HG02981 (cell line): ENCODE measurements at regions not wholly inside any gene's neighbourhood (a gene's known extent, or its start where the extent isn't known, plus 50 kb on each side); places are given as distances from the start of the nearest gene placed in this dataset.

Experiments used
- ATAC-seq: cut with Tn5 transposase; IDR thresholded peaks from one replicate; pipeline ENCODE4 v1.9.1; 2021; ENCODE audit warnings: mild to moderate bottlenecking, moderate library complexity; ENCODE audit not compliant: unreplicated experiment

DNA sequence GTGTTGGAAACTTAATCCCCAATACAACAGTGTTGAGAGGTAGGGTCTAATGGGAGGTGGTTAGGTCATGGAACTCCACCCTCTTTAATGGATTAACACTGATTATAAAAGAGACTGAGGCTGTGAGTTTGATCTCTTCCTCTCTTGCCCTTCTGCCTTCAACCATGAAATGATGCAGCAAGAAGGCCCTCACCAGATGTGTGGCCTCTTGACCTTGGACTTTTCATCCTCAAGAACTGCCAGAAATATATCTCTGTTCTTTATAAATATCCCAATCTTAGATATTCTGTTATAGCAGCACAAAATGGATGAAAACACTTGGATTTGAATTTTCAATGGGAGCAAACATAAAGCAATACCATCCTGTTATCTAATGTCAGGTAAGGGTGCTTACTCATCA, 67.6 kb downstream of the NMUR2 start:
- no peak for ATAC-seq

DNA sequence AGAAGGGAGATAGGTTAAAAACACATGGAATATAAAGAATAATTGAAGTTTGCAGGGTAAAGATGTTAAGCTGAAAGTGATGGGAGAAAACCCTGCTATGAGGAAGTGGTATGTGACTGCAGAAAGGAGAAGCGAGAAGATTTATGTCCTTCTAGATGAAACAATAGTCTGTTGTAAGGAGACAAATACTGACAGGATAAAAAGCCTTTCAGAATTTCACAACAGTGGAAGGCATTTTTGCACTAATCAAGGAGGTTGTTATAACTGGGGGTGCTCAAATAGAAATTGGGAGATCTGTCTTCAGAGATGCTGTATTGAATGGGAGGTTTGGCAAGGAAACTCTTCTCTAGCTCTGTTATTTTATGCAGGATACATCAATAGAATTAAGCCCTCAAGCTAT, 69.6 kb downstream of the NMUR2 start:
- ATAC-seq: no peak

DNA sequence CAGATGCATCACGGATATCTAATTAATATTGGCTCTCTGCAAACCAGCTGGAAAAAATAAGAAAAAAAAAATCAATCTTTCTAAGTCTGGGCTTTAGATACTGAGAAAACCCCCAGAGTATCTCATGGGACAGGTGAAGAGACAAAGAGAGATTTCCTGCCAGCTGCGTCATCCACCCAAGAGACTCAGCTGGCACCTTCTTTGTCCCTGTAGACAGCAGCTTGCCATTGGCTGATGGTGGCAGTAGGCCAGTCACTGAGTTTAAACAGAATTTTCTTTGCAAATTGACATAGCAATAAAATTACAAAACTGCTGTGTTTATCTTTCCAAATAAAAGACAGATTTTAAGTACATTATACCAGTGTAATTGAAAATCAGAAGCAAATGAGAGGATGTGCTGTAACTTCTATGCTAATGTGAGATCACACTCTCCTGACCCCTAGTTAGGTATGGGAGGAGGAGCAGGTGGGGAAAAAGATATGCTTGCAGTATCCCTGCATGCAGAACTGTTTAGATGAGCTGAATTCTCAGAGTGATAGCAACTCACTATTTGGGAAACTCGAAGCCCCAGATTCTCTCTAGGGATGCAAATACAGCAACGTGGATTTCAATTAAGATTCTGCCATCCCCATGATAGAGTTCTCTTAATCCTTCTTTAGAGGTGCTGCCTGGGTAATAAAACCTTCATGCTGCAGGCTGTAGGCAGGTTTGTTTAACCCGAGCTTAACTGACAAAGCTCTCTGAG, 72.2 kb downstream of the NMUR2 start:
- no peak for ATAC-seq

DNA sequence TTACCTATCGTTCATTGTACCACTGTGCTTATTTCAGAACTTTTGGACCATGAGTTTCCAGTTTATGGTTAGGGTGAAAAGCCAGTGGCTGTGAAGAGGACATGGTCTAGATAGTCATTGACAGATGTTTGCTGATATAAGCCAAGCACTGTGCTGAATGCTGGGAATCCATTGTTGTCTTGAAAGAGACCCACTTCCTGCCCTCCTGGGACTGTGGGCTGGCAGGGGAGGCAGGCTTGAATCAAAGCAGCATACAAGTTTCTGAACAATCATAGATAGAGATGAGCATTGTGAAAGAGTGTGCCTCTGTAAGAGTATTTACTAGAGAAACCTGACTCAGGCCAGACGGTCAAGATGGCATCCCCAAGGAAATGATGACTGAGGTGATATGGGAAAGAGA, 73.4 kb downstream of the NMUR2 start:
- ATAC-seq: no peak

DNA sequence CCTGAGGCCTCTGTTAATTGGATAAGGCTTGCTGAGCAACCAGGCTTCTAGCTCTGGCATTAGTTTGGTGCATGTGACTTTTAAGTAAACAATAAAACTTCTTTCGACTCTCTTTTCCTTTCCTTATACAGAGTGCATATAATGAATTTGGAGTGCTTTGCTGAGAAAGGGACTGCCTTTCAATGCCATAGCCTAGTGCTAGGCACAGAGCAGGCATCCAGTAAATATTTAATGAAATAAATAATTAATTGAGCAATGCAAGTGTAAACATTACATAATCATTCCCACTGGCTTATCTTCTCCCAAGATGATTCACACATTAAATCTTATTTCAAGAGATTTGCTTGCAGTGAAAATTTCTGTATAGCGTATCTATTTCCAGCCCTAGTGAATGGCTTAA, 74.1 kb downstream of the NMUR2 start:
- ATAC-seq: no peak

DNA sequence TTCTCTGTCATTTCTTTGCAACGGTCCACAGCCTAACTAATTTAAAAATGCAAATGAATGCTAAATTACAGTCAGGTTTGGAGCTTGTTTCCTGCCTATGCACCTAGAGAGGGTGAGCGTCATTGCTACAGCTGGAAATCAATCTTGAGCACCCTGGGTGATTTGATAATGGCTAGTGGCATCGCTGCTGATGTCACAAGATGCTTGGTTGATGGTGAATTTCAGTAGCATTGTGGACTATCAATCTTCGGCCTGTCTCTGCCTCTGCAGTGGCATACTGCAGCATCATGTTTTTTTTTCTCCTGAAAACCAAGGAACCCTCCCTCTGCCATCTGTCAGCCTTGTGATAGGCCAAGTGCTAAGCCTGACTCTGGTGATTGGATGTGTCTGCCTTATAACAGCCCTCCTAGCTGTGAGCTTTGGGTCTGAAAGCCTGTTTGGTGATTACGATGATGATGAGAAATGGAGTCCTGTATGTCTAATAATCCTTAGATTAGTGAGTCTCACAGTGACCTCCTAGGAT, 75.3 kb downstream of the NMUR2 start:
- ATAC-seq: no peak

DNA sequence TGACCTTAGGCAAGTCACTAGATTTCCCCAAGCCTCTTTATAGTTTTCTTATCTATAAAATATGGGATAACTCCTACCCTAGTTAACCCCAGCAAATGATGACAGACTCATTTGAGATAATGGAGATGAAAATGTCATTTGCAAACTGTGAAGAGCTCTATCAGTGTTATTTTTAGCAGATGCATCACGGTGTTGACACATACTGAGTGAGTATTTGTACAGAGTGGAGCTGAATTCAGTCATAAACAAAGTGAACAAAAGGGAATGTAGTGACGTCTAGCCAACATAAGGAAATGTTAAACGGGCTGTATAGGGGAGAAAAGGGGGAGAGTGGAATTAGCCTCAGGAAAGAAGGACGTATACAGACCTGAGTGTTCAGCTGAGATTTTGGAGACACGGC, 75.9 kb downstream of the NMUR2 start:
- ATAC-seq: no peak

DNA sequence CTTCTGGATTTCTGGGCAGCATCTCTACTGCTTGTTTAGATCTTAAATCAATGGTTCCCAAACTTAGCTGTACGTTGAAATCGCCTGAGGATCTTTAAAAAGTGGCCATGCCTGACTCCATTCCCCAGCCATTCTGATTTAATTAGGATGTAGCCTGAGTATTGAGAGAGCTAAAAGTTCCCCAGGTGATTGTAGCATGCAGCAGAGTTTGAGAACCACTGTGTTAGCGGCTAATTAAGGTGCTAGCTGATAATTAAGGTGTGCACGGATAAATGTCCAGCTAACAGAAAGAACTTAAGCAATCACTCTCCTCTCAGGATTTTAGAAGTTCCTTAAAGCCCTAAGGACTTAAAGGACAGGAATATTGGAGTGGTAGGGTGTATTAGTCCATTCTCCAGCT, 89.1 kb downstream of the NMUR2 start:
- no peak for ATAC-seq

DNA sequence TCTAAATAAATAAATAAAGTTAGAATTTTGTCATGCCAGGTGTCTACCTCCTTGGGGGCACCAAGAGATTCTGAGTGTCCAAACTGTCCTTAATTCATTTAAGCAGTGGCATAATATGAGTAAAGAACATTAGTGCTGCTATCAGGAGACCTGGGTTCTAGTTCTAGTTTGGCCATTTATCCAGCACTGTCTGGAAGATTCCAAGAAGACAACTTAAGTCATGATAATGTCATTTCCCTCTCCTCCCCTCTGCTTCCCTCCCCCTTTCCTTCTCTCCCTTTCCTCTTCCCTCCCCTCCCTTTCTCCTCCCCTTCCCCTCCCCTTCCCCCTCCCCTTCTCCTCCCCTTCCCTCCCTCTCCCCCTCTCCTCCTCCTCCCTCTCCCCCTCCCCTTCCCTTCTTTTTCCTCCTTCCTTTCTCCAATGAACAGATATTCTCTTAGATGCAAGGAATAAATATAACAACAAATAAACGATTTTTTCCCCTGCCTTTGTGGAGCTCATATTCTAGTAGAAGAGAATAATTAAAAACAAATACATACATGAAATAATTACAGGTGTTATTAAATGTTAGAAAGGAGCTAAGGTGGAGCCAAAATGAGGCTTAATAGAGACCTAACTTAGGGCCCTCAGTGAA, 90.8 kb downstream of the NMUR2 start:
- no peak for ATAC-seq

DNA sequence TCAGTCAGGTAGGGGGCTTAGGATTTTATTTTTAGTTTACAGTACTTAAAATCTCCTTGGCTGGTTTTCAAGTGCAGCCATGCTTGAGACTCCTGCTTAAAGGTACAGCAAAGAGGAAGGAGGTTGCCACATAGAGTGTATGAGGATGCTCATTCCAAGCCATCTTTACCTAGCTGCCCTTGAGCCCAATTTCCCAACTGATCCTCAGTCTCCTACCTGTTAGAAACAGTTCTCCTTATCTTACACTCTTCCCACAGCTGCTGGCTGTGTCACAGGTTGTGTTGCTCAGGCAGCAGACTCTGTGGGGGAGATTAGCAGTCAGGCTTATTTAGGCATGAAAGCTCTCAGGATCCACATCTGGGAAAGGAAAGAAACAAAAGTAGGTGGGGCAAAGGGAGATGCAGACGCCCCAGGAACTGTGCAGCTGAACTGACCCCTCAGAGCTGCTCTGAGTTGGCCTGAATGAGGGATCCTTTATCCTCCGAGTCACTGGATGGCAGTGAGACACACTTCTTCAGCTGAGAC, 95.1 kb downstream of the NMUR2 start:
- no peak for ATAC-seq

DNA sequence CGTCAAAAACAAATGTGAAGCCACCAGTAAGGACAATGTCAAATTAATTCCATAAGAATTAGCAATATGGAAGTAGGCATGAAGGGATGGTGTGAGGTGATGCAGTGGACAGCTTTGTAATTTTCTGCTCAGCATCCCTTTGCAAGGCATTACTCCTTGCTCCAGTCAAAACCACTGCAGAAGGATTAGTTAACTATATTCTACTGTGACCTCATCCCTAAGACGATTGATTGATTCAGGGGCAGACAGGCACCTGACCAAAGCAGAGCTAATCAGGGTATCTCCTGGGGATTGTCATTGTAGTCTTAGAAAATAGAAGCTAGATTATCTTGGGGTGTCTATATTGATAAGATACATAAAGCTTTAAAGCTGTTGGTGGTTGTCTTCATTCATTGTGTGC, 98.7 kb downstream of the NMUR2 start:
- ATAC-seq: no peak

DNA sequence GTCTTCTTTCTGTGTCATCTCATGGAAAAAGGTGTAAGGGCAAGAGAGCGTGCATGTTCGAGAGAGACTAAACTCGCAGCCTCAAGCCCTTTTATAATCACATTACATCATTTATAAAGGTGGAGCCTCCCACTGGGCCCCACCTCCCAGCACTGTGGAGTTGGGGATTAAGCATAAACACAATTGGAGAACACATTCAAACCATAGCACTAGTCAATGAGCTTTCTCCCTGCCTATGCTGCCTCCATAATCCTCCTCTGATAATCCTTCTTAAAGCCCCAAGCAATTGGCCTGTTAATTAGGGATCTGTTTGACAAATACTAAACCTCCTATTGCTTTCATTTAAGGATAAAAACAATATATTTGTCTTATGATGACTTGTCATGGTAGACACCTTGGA, 99.6 kb downstream of the NMUR2 start:
- no peak for ATAC-seq

DNA sequence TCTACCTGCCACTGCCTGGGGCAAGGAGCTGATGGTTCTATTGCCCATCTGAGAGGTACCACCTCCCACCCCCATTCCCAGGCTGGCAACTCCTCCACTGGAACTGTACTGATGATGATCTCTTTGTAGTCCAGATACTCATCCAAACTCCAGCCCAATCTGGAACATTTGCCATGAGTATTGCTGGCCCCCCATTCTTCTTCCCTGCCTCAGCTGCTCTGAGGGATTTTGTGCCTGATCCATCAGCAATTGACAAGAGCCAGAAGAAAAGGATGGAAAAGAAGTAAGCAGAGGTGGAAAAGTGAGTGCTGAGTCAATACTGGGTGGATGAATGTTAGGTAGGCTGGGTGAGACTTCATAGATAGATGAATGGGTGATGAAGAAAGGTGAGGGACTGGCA, 101.2 kb downstream of the NMUR2 start:
- ATAC-seq: no peak

DNA sequence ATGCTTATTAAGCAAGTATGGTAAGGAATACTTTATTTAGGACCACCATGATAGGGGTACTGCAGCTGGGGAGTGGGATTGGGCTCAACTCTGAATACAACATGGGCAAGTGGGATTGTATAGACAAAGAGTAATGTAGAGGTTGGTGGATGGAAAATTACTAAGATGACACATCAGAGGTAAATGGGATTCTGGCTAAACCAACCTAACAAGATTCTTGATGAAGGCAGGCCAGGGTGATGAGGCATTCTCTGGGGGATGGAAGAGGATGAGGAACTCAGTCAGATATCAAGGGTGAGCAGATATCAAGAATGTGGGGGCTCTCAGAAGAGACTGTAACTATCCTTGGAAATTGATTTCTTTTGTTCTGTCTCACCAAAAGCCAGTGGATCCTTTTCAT, 107.2 kb downstream of the NMUR2 start:
- ATAC-seq: no peak

DNA sequence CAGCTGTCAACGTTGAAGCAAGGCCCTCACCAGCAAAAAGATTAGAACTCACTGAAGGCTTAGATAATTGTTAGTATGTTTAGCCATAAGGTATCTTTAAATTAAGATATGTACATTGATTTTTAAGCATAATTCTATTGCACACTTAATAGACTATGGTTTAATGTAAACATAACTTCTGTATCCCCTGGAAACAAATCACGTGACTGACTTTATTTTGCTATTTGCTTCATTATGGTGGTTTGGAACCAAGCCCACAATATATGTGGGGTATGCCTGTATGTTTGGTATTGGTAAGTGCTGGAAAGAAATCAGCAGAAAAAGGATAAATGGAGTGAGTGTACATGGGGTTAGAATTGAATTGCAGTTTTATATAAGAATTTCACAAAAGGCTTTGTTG, 111.9 kb downstream of the NMUR2 start:
- ATAC-seq: no peak

DNA sequence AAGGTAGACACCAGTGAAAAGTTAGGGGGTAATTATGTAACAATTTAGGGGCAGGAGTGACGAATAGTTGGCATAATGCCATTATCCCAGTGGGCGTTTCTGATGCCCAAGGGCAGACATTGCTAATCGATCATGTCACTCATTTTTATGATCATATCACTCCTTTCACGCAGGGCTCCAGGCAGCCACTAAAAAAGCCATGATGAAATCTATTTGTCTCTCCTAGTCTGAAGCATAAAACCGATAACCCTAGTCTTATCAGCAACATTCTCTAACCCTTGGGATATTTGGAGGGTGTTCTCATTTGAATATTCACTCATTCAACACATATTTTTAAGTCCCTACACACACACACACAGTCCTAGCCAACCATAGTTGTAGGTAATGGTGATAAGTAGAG, 114.9 kb downstream of the NMUR2 start:
- no peak for ATAC-seq

DNA sequence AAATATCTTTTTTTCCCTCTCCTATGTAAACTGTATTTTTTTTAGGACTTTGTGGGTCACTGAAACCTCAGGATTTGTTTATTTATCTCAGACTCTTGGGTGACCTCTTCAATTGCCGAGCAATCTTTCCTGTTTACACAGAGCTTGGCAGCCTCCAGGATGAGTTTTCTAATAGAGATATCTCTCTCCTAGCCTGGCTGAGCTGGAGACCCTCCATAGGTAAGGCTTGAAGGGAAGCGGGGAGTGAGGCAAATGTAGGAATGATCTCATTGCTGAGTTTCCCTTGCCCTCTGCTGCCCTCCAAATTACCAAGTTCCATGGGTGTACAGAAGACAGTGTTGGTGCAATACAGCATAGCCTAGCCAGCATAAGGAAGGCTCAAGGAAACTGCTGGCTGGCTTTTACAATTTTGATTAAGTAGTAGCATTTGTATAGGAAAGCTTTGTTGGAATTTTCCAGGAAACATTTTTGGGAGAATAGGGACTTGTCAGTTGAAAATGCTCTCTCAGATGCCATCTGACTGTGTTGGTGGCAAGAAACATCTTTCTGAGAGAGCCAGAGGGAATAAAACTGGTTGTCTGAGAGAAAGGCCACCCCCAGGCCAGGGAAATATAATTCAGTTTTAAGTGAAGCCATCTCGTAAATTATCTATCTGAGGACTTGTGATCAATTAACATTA, 116.0 kb downstream of the NMUR2 start:
- ATAC-seq: no peak

DNA sequence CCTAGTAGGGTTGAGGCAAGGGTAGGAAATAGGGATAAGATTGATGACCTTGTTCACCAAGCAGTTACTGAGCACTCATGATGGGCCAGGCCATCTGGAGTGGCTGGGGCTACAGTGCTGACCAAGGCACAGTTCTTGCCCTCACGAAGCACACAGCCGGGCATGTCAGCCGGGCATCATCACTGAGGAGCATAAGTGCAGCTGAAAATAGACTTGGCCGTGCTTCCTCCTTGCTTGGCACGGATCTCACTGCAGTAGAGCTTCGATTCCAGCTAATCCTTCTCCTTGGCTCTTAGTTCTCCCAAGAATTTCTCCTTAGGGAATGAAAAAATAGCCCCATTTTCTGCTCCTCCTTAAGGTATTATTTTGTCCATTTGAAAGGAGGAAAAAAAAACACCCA, 116.6 kb downstream of the NMUR2 start:
- ATAC-seq: no peak

DNA sequence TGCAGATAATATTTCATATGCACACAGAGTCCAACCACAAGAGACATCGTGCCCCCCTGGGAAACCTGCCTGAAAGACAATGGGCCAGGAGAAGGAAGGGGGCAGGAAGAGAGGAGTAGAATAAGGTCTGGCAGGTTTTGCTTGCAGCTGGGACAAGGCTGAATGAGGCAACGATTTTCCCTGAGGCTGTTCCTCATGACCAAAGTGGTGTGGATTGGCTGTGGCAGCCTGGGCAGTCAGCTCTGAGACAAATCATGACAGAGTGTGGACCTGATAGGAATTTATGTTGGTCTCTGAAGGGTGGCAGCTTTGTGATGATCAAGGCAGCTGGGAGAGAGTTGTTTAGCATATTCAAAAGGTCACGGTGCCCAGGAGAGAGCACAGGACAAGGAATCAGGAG, 119.3 kb downstream of the NMUR2 start:
- no peak for ATAC-seq

DNA sequence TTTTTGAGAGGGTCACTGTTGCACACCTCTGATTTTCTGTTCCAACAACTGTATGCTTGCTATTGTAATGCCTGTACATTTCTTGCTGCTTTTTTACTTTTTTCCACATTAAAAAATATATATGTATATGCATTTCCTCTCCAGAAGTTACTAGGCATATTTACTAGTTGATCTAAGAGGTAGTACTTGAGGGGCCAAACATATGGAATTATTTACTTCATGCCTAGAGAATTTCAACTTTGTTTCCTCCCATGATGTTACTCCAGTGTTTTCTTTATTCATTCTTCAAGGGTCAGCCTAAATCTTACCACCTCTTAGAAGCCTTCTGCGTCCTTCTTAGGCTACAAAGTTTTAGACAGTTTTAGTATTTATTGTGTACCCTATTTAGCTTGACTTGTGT, 122.7 kb downstream of the NMUR2 start:
- no peak for ATAC-seq

DNA sequence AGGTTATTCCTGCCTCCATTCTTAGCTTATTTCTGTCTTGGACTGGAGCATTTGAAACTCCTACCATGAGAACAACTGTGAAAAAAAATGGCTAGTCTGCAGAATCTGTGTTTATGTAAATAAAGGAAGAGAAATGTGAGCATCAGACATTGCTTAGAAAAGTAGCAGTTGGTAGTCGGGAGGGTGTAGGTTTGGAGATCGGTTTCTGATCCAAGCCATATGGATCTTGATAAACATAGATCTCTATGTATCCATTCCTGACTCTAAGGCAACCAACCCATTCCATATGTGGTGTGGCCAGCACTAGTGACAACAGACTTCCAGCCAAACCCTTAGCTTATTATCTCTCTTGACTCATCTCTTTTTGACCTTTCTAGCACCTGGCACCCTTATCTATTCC, 127.1 kb downstream of the NMUR2 start:
- ATAC-seq: no peak

DNA sequence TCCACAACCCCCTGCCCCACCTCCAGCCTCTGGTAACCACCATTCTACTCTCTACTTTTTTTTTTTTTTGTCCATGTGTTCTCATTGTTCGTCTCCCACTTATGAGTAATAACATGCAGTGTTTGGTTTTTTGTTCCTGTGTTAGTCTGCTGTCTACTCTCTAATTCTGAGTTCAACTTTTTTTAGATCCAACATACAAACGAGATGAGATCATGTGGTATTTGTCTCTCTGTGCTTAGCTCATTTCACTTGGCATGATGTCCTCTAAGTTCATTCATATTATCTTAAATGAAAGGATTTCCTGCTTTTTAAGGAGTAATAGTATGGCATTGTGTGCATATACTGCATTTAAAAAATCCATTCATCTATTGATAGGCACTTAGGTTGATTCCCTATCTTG, 130.9 kb downstream of the NMUR2 start:
- ATAC-seq: no peak
